NB4 (cell line): ENCODE measurements at regions not wholly inside any gene's neighbourhood (a gene's known extent, or its start where the extent isn't known, plus 50 kb on each side); places are given as distances from the start of the nearest gene placed in this dataset.

Source experiments
- DNase-seq: peaks from one replicate; pipeline ENCODE4 v3.0.0; 2010; ENCODE audit warnings: low read depth
- H3K4me3 ChIP-seq: one replicate; pipeline ENCODE4 v1.5.1; 2011; ENCODE audit warnings: mild to moderate bottlenecking, low read depth, low read length, moderate library complexity
- MAX ChIP-seq: IDR thresholded peaks from 2 replicates; pipeline ENCODE4 v1.6.1; 2011; ENCODE audit warnings: low read depth, low read length
- MYC ChIP-seq: IDR thresholded peaks from 2 replicates; pipeline ENCODE4 v1.6.1; 2011; ENCODE audit warnings: low read depth, low read length
- POLR2A ChIP-seq: IDR thresholded peaks from 2 replicates; pipeline ENCODE4 v1.6.1; 2011; ENCODE audit warnings: mild to moderate bottlenecking; ENCODE audit not compliant: insufficient read length; ENCODE audit errors: extremely low read depth
- TF ChIP-seq, protein P1 (sequence below): IDR thresholded peaks from one replicate; pipeline ENCODE4 v1.5.1; 2012; ENCODE audit warnings: low read depth, low read length

GRCh38 chr4:116866106-116866505 lies 219.3 kb downstream of the TRAM1L1 start:
- no peak for DNase-seq
- TF ChIP-seq POLR2A (no peak), MYC (no peak), MAX (no peak)
- TF ChIP-seq, protein P1, sequence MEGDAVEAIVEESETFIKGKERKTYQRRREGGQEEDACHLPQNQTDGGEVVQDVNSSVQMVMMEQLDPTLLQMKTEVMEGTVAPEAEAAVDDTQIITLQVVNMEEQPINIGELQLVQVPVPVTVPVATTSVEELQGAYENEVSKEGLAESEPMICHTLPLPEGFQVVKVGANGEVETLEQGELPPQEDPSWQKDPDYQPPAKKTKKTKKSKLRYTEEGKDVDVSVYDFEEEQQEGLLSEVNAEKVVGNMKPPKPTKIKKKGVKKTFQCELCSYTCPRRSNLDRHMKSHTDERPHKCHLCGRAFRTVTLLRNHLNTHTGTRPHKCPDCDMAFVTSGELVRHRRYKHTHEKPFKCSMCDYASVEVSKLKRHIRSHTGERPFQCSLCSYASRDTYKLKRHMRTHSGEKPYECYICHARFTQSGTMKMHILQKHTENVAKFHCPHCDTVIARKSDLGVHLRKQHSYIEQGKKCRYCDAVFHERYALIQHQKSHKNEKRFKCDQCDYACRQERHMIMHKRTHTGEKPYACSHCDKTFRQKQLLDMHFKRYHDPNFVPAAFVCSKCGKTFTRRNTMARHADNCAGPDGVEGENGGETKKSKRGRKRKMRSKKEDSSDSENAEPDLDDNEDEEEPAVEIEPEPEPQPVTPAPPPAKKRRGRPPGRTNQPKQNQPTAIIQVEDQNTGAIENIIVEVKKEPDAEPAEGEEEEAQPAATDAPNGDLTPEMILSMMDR: no peak
- H3K4me3 ChIP-seq: no peak overlapping the region

DNA sequence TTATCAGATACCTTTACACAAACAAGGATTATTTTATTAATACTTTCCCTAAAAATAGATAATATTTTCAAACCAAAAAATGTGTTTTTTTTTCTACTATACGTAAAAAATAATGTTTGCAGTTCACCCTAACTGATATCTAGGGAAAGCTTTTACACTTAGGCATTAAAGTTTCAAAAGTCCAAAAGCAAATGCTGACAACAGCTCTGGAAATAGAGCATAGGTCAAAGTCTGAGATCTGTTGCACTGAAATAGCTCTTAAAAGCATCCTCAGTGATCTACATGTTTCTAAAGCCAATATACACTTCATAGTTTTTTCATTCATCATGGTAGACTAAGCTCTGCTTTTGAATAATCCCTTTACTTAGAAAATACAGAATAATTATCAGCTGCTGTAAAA lies 222.8 kb downstream of the TRAM1L1 start:
- DNase-seq: no peak
- no peak overlapping the region for H3K4me3 ChIP-seq
- TF ChIP-seq POLR2A (no peak), MAX (no peak), MYC (no peak)
- TF ChIP-seq, protein P1: no peak

DNA sequence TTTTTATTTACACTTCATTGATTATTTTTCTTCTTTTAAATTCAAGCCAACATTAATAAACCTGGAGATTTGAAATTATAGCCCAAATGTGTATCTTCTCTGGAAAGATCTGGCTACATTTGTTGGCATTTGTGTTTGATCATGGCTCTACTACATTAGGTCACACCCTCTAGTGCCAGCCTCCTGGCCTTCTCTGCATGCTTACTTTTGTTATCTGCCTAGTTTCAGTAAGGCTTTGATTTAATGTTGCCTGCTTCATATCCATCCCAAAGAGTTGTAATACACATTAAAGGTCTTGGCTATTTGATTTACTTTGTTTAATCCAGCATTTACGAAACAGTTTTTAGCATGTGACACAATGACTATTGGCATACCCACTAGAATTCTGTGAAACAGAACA lies 224.5 kb downstream of the TRAM1L1 start:
- DNase-seq: no peak
- no peak for TF ChIP-seq MAX
- no peak for TF ChIP-seq POLR2A
- no peak for TF ChIP-seq MYC
- TF ChIP-seq, protein P1: no peak
- H3K4me3 ChIP-seq: no peak overlapping the region

- no peak overlapping the region for H3K4me3 ChIP-seq
- no peak for DNase-seq
- no peak for TF ChIP-seq MAX
- TF ChIP-seq, protein P1: no peak
- TF ChIP-seq MYC: no peak
- no peak for TF ChIP-seq POLR2A
Measured at GRCh38 chr4:116849620-116850019, 235.8 kb downstream of the TRAM1L1 start.

GRCh38 chr4:116847616-116848015 lies 237.8 kb downstream of the TRAM1L1 start:
- TF ChIP-seq, protein P1: no peak
- TF ChIP-seq MYC (no peak), MAX (no peak)
- H3K4me3 ChIP-seq: no peak overlapping the region
- DNase-seq: no peak

DNA sequence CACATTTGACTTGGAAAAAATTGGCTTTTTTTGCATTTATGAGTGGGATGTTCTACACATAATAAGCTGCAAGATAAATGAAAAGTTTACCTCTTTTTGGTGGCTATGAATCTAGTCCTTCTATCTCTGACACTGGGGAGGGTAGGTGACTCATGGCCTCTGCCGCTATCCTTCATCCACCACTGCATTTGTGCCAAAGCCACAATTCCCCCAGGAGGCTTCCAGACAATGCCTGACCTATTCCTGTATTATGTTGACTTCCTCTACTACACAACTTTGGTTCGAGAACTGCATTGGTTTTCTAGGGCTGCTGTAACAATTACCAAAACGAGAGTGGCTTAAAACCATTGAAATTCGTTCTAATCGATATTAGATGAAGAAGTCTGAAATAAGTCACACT lies 245.6 kb downstream of the TRAM1L1 start:
- peak; percentile 69 for DNase-seq
- TF ChIP-seq MAX (no peak), MYC (no peak), POLR2A (no peak)
- TF ChIP-seq, protein P1: no peak
- no peak overlapping the region for H3K4me3 ChIP-seq
